GM12891 (cell line): ENCODE measurements at regions not wholly inside any gene's neighbourhood (a gene's known extent, or its start where the extent isn't known, plus 50 kb on each side); places are given as distances from the start of the nearest gene placed in this dataset.

ENCODE experiments used
- POLR2A ChIP-seq: IDR thresholded peaks from 2 replicates; pipeline ENCODE4 v1.6.1; 2011; ENCODE audit warnings: low read depth, low read length, control low read depth
- SPI1 ChIP-seq: IDR thresholded peaks from 2 replicates; pipeline ENCODE4 v1.6.1; 2011; ENCODE audit warnings: low read depth, low read length, control low read depth

GRCh38 chr5:12274236-12274635 lies 370.0 kb upstream of the CTNND2 start:
- TF ChIP-seq POLR2A (no peak), SPI1 (no peak)
